ENCODE measurements at regions not wholly inside any gene's neighbourhood (a gene's known extent, or its start where the extent isn't known, plus 50 kb on each side); places are given as distances from the start of the nearest gene placed in this dataset.

- DNase-seq (ENCODE audit: low read depth, low spot score): no peak
- H3K27ac ChIP-seq: no peak overlapping the region
Measured at GRCh38 chrX:6910218-6910617, 237.3 kb upstream of the STS start.

- no peak for DNase-seq (ENCODE audit: low read depth, low spot score)
- H3K27ac ChIP-seq: no peak overlapping the region
Measured at GRCh38 chrX:6909396-6909795, 238.1 kb upstream of the STS start.

- no peak overlapping the region for H3K27ac ChIP-seq
- DNase-seq (ENCODE audit: low read depth, low spot score): no peak
Measured at GRCh38 chrX:6906608-6907007, 240.9 kb upstream of the STS start.

GRCh38 chrX:6904156-6904555 lies 243.4 kb upstream of the STS start:
- no peak for DNase-seq (ENCODE audit: low read depth, low spot score)
- no peak overlapping the region for H3K27ac ChIP-seq

GRCh38 chrX:6898371-6898770 lies 249.1 kb upstream of the STS start:
- DNase-seq (ENCODE audit: low read depth, low spot score): no peak
- H3K27ac ChIP-seq: no peak overlapping the region

GRCh38 chrX:6891404-6891803 lies 256.1 kb upstream of the STS start:
- H3K27ac ChIP-seq: no peak overlapping the region
- no peak for DNase-seq (ENCODE audit: low read depth, low spot score)

GRCh38 chrX:6890544-6891261 lies 256.8 kb upstream of the STS start:
- no peak for DNase-seq (ENCODE audit: low read depth, low spot score)
- no peak overlapping the region for H3K27ac ChIP-seq

- DNase-seq (ENCODE audit: low read depth, low spot score): no peak
- no peak overlapping the region for H3K27ac ChIP-seq
Measured at GRCh38 chrX:6885909-6886308, 261.6 kb upstream of the STS start.

- no peak overlapping the region for H3K27ac ChIP-seq
Measured at GRCh38 chrX:6885396-6885795, 262.1 kb upstream of the STS start.

GRCh38 chrX:6861456-6861855 lies 286.1 kb upstream of the STS start:
- no peak overlapping the region for H3K27ac ChIP-seq
- DNase-seq (ENCODE audit: low read depth, low spot score): no peak

More at GRCh38 chrX:6885396-6885795, 262.1 kb upstream of the STS start:
- no peak for DNase-seq (ENCODE audit: low read depth, low spot score)

GRCh38 chrX:6857749-6858148 lies 289.8 kb upstream of the STS start:
- no peak for DNase-seq (ENCODE audit: low read depth, low spot score)
- no peak overlapping the region for H3K27ac ChIP-seq

GRCh38 chrX:6856471-6856870 lies 291.0 kb upstream of the STS start:
- H3K27ac ChIP-seq: no peak overlapping the region
- no peak for DNase-seq (ENCODE audit: low read depth, low spot score)

GRCh38 chrX:6852869-6853268 lies 294.6 kb upstream of the STS start:
- no peak for DNase-seq (ENCODE audit: low read depth, low spot score)
- no peak overlapping the region for H3K27ac ChIP-seq

GRCh38 chrX:6852121-6852520 lies 295.4 kb upstream of the STS start:
- no peak overlapping the region for H3K27ac ChIP-seq
- DNase-seq (ENCODE audit: low read depth, low spot score): no peak

GRCh38 chrX:6851140-6851539 lies 296.4 kb upstream of the STS start:
- H3K27ac ChIP-seq: no peak overlapping the region
- no peak for DNase-seq (ENCODE audit: low read depth, low spot score)

- DNase-seq (ENCODE audit: low read depth, low spot score): no peak
- H3K27ac ChIP-seq: no peak overlapping the region
Measured at GRCh38 chrX:6849716-6850414, 297.6 kb upstream of the STS start.

GRCh38 chrX:6832619-6833018 lies 297.7 kb upstream of the VCX3A start:
- no peak overlapping the region for H3K27ac ChIP-seq
- DNase-seq (ENCODE audit: low read depth, low spot score): no peak

GRCh38 chrX:6826856-6827255 lies 291.9 kb upstream of the VCX3A start:
- no peak overlapping the region for H3K27ac ChIP-seq
- no peak for DNase-seq (ENCODE audit: low read depth, low spot score)

GRCh38 chrX:6821730-6822129 lies 286.8 kb upstream of the VCX3A start:
- H3K27ac ChIP-seq: no peak overlapping the region
- no peak for DNase-seq (ENCODE audit: low read depth, low spot score)

GRCh38 chrX:6813836-6814370 lies 279.0 kb upstream of the VCX3A start:
- DNase-seq (ENCODE audit: low read depth, low spot score): no peak
- H3K27ac ChIP-seq: no peak overlapping the region

GRCh38 chrX:6812087-6812486 lies 277.2 kb upstream of the VCX3A start:
- H3K27ac ChIP-seq: no peak overlapping the region
- DNase-seq (ENCODE audit: low read depth, low spot score): no peak

GRCh38 chrX:6810776-6811175 lies 275.9 kb upstream of the VCX3A start:
- no peak for DNase-seq (ENCODE audit: low read depth, low spot score)
- H3K27ac ChIP-seq: no peak overlapping the region
